ENCODE measurements at regions not wholly inside any gene's neighbourhood (a gene's known extent, or its start where the extent isn't known, plus 50 kb on each side); places are given as distances from the start of the nearest gene placed in this dataset.

DNA sequence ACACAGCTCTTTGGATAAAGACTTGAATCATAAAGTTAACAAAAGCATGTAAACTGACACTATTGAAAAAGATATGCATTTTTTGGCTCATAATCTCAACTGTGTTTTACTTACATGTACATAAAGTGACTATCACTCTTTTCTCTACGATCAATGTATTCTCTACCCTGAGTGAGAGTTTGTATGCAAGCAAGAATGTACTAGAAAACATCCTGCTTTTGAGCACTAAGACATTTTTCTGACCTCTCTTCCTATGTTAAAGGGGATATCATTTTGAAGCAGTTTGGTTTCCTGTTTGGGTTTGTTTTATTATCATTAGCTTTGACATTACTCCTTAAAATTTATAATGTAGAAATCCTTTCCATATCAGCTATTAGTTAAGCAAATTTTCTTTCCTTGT lies 910.8 kb downstream of the C6orf118 start:
- no CpG with 5 or more reads among the region's 1 CpG for WGBS, 2 experiments (ENCODE audit: extremely low coverage in 2 of 2, insufficient read length in 1 of 2)
- Histone ChIP-seq H2AFZ (replicated peaks; ENCODE audit: low read length, poor library complexity) (no peak overlapping the region), H4K8ac (ENCODE audit: low read depth in 2 of 2, low read length in 2 of 2) (no peak overlapping the region), H3K9me3 (ENCODE audit: control insufficient read depth, insufficient read depth, low read length) (peaks cover 9% of the 10 kb centered on the region; the same call in 1 of the 2 replicates), H3K14ac (replicated peaks; ENCODE audit: low read depth, low read length) (no peak overlapping the region), H4K5ac (ENCODE audit: low read depth, low read length) (no peak overlapping the region), H2AK9ac (replicated peaks; ENCODE audit: low read depth, low read length, poor library complexity) (no peak overlapping the region), H2BK15ac (ENCODE audit: low read depth, low read length) (no peak overlapping the region), H2BK5ac (ENCODE audit: low read depth, low read length, poor library complexity, severe bottlenecking) (no peak overlapping the region), H3K18ac (ENCODE audit: low read depth, low read length) (no peak overlapping the region), H2AK5ac (ENCODE audit: low read depth, low read length) (no peak overlapping the region), H3K9ac (ENCODE audit: low read depth, low read length) (no peak overlapping the region), H3K27ac (ENCODE audit: insufficient read depth, low read length) (no peak overlapping the region), H3K36me3 (ENCODE audit: control insufficient read depth, insufficient read depth, low read length) (no peaks in the 10 kb centered on the region), H2BK20ac (ENCODE audit: low read depth, low read length) (no peak overlapping the region), H2BK120ac (ENCODE audit: low read depth, low read length) (no peak overlapping the region), H3K4me2 (ENCODE audit: low read depth, low read length) (no peak overlapping the region), H3K4me1 (ENCODE audit: control insufficient read depth, insufficient read depth, low read length) (no peaks in the 10 kb centered on the region), H4K20me1 (ENCODE audit: insufficient read depth, low read length) (no peaks in the 10 kb centered on the region), H3K23ac (ENCODE audit: low read depth, low read length) (no peak overlapping the region), H3K79me1 (ENCODE audit: low read depth in 1 of 2, low read length in 2 of 2) (no peaks in the 10 kb centered on the region), H3K9me1 (ENCODE audit: insufficient read depth, low read length) (no peaks in the 10 kb centered on the region), H4K91ac (ENCODE audit: insufficient read depth, low read depth, low read length) (no peak overlapping the region), H3K4me3 (ENCODE audit: insufficient read depth, low read depth, low read length) (no peak overlapping the region), H3K4ac (ENCODE audit: low read depth, low read length) (no peak overlapping the region), H3K56ac (ENCODE audit: extremely low read depth, insufficient read depth, low read length) (no peak overlapping the region), H3K27me3 (ENCODE audit: control insufficient read depth, insufficient read depth, low read length) (no peaks in the 10 kb centered on the region)
- ATAC-seq (ENCODE audit: low read depth): no peak
- intact Hi-C loops (cut with micrococcal nuclease): no loop called here
- DNase-seq: no peak
- in situ Hi-C loops (cut with MboI; ENCODE audit: low sequenced_read_pairs): no loop called here
- dilution Hi-C loops (cut with HindIII; ENCODE audit: low sequenced_read_pairs, unreplicated experiment): no loop called here
- BruUV-seq (replicated peaks): no TSS peak
- TF ChIP-seq ELK1 (IDR thresholded peaks at IDR 0.05; ENCODE audit: borderline replicate concordance, low read depth, low read length): no peak
- TF ChIP-seq, protein P1, sequence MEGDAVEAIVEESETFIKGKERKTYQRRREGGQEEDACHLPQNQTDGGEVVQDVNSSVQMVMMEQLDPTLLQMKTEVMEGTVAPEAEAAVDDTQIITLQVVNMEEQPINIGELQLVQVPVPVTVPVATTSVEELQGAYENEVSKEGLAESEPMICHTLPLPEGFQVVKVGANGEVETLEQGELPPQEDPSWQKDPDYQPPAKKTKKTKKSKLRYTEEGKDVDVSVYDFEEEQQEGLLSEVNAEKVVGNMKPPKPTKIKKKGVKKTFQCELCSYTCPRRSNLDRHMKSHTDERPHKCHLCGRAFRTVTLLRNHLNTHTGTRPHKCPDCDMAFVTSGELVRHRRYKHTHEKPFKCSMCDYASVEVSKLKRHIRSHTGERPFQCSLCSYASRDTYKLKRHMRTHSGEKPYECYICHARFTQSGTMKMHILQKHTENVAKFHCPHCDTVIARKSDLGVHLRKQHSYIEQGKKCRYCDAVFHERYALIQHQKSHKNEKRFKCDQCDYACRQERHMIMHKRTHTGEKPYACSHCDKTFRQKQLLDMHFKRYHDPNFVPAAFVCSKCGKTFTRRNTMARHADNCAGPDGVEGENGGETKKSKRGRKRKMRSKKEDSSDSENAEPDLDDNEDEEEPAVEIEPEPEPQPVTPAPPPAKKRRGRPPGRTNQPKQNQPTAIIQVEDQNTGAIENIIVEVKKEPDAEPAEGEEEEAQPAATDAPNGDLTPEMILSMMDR (conservative IDR thresholded peaks at IDR 0.05; ENCODE audit: low read depth, low read length): no peak
- ChIA-PET POLR2A (ENCODE audit: unreplicated experiment) (no interaction called here), CTCF (no interaction called here)

Measured in IMR-90 (cell line).